Right lobe of liver (tissue), 6 donors: ENCODE measurements at regions not wholly inside any gene's neighbourhood (a gene's known extent, or its start where the extent isn't known, plus 50 kb on each side); places are given as distances from the start of the nearest gene placed in this dataset.

Source experiments
- ATAC-seq, 4 donors: fragments of 200-7000 bp; cut with Tn5 transposase; one replicate each; pipeline ENCODE4 v1.9.1; 2020; ENCODE audit warnings: mild to moderate bottlenecking in 4 of 4, moderate library complexity in 4 of 4
- DNase-seq, 3 donors: peaks; one replicate each; pipeline ENCODE4 v3.0.0-alpha.2; 2020
- H3K27ac ChIP-seq, 3 donors: fragments of 200-600 bp; one replicate each; pipeline ENCODE4 v1.8.0; 2022
- H3K27me3 ChIP-seq, 2 donors: fragments of 200-600 bp; one replicate each; pipeline ENCODE4 v1.8.0; 2022
- H3K36me3 ChIP-seq, 4 donors: fragments of 200-600 bp; sonication (generic) in 1 of 4; one replicate each; pipeline versions ENCODE4 v1.5.1 to v1.8.0; 2017 to 2022; ENCODE audit warnings: control low read depth in 1 of 4
- H3K4me1 ChIP-seq, 4 donors: fragments of 200-600 bp; sonication (generic) in 1 of 4; one replicate each; pipeline versions ENCODE4 v1.5.1 to v1.8.0; 2017 to 2022; ENCODE audit warnings: control low read depth in 1 of 4
- H3K4me3 ChIP-seq, 3 donors: fragments of 200-600 bp; one replicate each; pipeline ENCODE4 v1.8.0; 2022
- H3K9me3 ChIP-seq, 4 donors: fragments of 200-600 bp; sonication (generic) in 1 of 4; one replicate each; pipeline versions ENCODE4 v1.5.1 to v1.8.0; 2017 to 2022; ENCODE audit warnings: control low read depth in 1 of 4
- POLR2A ChIP-seq: fragments of 450-650 bp; IDR thresholded peaks from one replicate; pipeline ENCODE4 v1.6.1; 2017; ENCODE audit warnings: antibody characterized with exemption, mild to moderate bottlenecking
- WGBS: methylation state at CpG from one replicate; pipeline ENCODE4 v1.1.6; 2018; ENCODE audit warnings: low coverage, low lambda C conversion rate; ENCODE audit not compliant: insufficient coverage; ENCODE audit errors: missing lambda C conversion rate; 5-methylcytosine and 5-hydroxymethylcytosine counted together
- intact Hi-C, 2 donors: fragments of 100-400 bp; cut with DNase I; formaldehyde crosslinking; loops; one replicate each; pipeline versions ENCODE4 v1.11.2 to v1.14.1; 2022
- TF ChIP-seq, protein P1 (sequence below), 4 donors: fragments of 200-600 bp in 3 of 4; fragments of 450-650 bp in 1 of 4; IDR thresholded peaks; one replicate each; pipeline versions ENCODE4 v1.5.1 to v1.8.0; 2016 to 2022; ENCODE audit warnings: antibody characterized with exemption in 4 of 4, mild to moderate bottlenecking in 2 of 4
- donor health status: DM: no; HTN: yes; CAD: no.
- donor health status: DM: no; HTN: no; CAD: no.
- donor health status: DM: no; HTN: no; CAD: no.
- donor health status: DM: no; HTN: yes; CAD: no.
- donor health status: DM: no; HTN: yes; CAD: no.

DNA sequence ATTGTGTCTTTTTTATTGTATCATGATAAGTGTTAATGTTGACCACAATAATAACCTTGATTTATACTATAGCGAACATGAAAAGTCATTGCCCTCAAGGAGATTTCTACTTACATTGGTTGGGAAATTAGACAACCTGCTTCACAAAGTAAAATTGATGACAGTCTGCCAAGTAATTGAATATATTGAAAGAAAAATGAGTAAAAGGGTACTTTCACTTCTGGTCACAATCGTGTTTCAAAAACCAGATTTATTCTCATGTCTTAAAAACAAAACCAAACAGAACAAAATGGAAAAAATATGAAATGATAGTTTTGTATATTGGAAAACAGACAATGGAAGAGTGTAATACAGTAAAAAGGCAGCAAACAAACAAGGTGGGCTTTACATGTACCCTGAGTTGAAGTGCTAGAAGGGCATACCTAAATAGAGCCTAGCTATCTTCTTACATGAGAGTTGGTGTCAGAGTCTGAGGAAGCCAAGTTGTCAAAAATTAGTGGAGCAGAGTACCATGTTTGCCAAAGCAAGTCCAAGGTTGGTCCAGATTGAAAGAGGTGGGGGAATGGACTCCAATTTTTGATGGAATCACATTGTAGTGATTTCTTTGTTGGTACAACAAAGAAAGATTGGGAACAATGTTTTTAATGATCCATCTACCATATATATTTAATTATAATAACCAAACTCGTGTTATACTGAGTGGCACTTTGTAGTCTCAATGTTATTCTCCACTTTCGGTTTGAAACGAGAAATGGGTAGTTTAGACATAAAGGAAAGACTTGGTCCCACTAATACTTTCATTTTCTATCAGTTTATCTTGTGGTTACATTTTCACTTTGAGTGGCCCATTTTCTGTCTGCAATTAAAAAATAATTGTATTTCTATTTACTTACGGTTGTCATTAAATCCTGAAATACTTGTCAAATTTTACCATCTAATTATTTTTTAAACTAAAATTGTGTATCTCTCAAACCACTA lies 775.6 kb downstream of the STIM2 start:
- DNase-seq, result no peak
- Histone ChIP-seq H3K4me1 (no peaks in the 10 kb centered on the region), H3K9me3 (no peaks in the 10 kb centered on the region), H3K27me3 (no peaks in the 10 kb centered on the region), H3K4me3 (no peak overlapping the region), H3K36me3 (no peaks in the 10 kb centered on the region), H3K27ac (no peak overlapping the region)
- ATAC-seq, result no peak
- intact Hi-C loops, result no loop called here
- 64% methylated on average over 6 of the region's 6 CpGs for WGBS
- TF ChIP-seq POLR2A, result no peak
- TF ChIP-seq, protein P1, sequence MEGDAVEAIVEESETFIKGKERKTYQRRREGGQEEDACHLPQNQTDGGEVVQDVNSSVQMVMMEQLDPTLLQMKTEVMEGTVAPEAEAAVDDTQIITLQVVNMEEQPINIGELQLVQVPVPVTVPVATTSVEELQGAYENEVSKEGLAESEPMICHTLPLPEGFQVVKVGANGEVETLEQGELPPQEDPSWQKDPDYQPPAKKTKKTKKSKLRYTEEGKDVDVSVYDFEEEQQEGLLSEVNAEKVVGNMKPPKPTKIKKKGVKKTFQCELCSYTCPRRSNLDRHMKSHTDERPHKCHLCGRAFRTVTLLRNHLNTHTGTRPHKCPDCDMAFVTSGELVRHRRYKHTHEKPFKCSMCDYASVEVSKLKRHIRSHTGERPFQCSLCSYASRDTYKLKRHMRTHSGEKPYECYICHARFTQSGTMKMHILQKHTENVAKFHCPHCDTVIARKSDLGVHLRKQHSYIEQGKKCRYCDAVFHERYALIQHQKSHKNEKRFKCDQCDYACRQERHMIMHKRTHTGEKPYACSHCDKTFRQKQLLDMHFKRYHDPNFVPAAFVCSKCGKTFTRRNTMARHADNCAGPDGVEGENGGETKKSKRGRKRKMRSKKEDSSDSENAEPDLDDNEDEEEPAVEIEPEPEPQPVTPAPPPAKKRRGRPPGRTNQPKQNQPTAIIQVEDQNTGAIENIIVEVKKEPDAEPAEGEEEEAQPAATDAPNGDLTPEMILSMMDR (IDR thresholded peaks at IDR 0.05), result no peak

DNA sequence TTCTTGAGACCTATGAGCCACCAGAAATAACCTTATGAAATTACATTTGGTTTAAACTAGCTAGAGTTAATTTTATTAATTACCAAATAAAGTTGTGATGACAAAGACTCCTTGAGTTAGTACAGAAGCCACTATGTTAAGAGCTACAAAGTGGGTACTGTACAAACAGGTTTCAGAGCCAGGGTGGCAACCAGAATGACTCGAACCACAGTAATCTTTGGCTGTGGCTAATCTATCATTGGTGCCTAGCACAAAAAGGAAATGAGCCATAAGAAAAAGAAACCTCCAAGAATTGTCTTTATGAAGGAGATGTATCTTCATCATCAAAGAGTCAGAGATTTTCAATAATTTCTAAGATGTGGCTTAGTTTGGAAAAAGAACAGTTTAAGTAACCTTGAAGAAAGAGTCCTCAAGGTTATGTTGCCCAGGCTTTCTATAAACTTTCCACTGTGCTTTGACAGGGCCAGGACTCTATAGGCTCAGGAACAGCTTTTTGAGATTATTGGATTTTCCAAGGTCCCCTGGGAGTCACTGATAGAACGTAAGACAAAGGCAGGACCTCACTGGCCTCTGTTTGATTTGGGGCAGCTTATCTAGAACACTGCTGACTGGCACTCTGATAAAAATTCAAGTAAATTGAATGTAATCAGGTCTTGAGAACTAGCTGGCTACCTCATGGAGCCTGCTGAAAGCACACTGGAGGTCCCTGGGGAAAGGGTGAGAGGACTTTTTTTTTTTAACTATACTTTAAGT lies 777.7 kb downstream of the STIM2 start:
- no peak overlapping the region for H3K4me3 ChIP-seq
- no peak overlapping the region for H3K27ac ChIP-seq
- ATAC-seq (no peak), DNase-seq (no peak)
- intact Hi-C loops, result no loop called here
- no peaks in the 10 kb centered on the region for H3K36me3 ChIP-seq
- TF ChIP-seq POLR2A, result no peak
- TF ChIP-seq, protein P1 (IDR thresholded peaks at IDR 0.05), result no peak
- no peaks in the 10 kb centered on the region for H3K9me3 ChIP-seq
- H3K4me1 ChIP-seq, result peaks cover 0 to 10% (median 0%) of the 10 kb centered on the region in 4 donors
- no peaks in the 10 kb centered on the region for H3K27me3 ChIP-seq
- 59% methylated on average over 1 of the region's 2 CpGs for WGBS

DNA sequence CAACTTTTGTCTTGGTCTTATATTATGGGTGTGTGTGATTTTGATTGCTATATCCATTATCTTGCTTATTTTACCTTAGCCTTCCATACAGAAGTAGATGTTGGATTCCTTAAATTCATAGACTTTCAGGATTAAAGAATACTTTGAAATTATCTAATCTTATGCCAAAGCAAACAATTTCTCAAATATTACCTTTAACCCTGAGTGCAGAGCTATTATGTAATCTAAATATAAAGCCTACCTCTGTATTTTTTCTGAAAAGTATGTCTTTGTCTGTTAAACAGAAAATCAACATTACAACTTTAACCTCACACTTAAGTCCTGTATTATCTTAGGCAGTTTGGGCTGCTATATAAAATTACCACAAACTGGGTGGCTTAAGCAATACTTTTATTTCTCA lies 782.5 kb downstream of the STIM2 start:
- Histone ChIP-seq H3K36me3 (no peaks in the 10 kb centered on the region), H3K4me1 (peaks cover 0 to 15% (median 0%) of the 10 kb centered on the region in 4 donors), H3K27me3 (no peaks in the 10 kb centered on the region), H3K27ac (no peak overlapping the region), H3K9me3 (no peaks in the 10 kb centered on the region), H3K4me3 (no peak overlapping the region)
- intact Hi-C loops, result no loop called here
- TF ChIP-seq, protein P1 (IDR thresholded peaks at IDR 0.05), result no peak
- no peak for TF ChIP-seq POLR2A
- DNase-seq, result no peak
- ATAC-seq, result peak; percentile 60 to 89 (median 76)

DNA sequence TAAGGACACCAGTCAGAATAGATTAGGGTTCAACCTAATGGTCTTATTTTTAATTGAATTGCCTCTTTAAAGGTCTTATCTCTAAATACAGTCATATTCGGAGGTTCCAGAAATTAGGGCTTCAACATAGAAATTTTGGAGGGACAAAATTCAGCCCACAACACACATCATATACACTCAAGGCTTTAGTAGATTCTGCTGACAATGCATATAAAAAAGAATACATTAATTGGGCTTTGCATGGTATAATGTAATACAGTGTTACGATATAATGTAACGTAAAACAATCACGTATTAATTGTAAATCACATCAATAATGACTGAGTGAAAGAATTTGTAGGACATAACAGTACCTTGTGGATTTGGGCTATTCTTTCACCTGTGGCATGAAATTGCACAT lies 787.8 kb downstream of the STIM2 start:
- no peak for DNase-seq
- no peak for ATAC-seq
- 86% methylated on average over 4 of the region's 4 CpGs for WGBS
- Histone ChIP-seq H3K36me3 (no peaks in the 10 kb centered on the region), H3K27me3 (no peaks in the 10 kb centered on the region), H3K4me3 (no peak overlapping the region), H3K4me1 (peaks cover 0 to 5% (median 0%) of the 10 kb centered on the region in 4 donors), H3K9me3 (no peaks in the 10 kb centered on the region), H3K27ac (no peak overlapping the region)
- intact Hi-C loops, result no loop called here
- TF ChIP-seq, protein P1 (IDR thresholded peaks at IDR 0.05), result no peak
- no peak for TF ChIP-seq POLR2A
